ENCODE measurements at regions not wholly inside any gene's neighbourhood (a gene's known extent, or its start where the extent isn't known, plus 50 kb on each side); places are given as distances from the start of the nearest gene placed in this dataset.

DNA sequence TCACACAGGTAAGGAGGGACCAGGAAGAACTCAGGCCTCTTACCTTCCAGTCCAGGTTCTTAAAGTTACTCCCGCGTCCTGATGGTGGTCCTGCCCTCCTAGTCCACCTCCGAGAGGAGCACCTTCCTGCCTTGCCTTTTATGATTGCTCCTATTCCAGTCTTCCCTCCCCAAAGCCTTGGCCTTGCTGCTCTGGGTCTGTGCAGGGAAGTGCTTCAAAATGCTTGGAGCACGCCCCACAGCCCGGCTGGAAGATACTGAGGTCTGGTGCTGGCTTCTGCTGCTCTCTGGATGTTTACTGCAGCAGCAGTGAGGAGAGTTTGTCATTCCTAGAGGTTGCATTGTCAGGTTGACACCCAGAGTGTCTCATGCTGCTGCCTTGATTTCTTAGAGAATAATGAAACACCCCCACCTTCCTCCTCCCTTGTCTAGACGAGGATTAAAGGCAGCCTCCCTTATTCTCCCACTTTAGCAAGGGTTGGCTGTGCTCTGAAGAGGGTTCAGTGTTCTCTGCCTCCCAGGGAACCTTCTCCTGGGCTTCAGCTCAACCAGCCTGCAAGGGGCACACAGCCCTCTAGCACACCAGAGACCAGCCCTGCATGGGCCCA, 142.2 kb upstream of the CACNA1E start:
- no peak for DNase-seq
- Histone ChIP-seq H3K4me3 (ENCODE audit: low read depth, low read length) (no peak overlapping the region), H3K36me3 (no peaks in the 10 kb centered on the region), H3K27me3 (peaks cover 6% of the 10 kb centered on the region), H3K9me3 (no peaks in the 10 kb centered on the region), H3K4me1 (no peaks in the 10 kb centered on the region)
- no peak for TF ChIP-seq CTCF (IDR thresholded peaks at IDR 0.05; ENCODE audit: low read depth, low read length)

DNA sequence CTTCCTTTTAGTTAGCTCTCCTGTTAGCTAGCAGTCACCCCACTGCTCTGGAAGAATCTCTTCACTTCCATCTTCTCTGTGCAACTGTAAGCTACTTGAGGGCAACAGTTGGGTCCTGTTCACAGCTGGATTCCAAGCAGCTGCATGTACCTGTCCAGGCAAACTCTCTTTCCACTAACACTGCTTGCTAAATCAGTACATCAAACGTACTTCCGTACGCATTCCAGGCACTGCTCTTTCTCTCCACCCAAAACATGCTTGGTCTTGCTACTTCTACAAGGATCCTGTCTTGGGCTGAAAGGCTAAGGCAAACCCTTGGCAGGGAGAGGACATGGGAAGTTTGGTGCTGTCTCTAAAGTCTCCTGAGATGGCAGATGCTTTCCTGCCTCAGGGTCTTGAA, 139.2 kb upstream of the CACNA1E start:
- TF ChIP-seq CTCF (IDR thresholded peaks at IDR 0.05; ENCODE audit: low read depth, low read length): no peak
- no peak for DNase-seq
- H3K36me3 ChIP-seq: no peaks in the 10 kb centered on the region
- H3K4me3 ChIP-seq (ENCODE audit: low read depth, low read length): no peak overlapping the region
- peaks cover 6% of the 10 kb centered on the region for H3K27me3 ChIP-seq
- H3K4me1 ChIP-seq: no peaks in the 10 kb centered on the region
- H3K9me3 ChIP-seq: no peaks in the 10 kb centered on the region

- Histone ChIP-seq H3K27me3 (peaks cover 6% of the 10 kb centered on the region), H3K9me3 (no peaks in the 10 kb centered on the region), H3K4me3 (ENCODE audit: low read depth, low read length) (no peak overlapping the region), H3K36me3 (no peaks in the 10 kb centered on the region), H3K4me1 (no peaks in the 10 kb centered on the region)
- DNase-seq: no peak
- no peak for TF ChIP-seq CTCF (IDR thresholded peaks at IDR 0.05; ENCODE audit: low read depth, low read length)
Observed at GRCh38 chr1:181345146-181345545, 138.2 kb upstream of the CACNA1E start.

GRCh38 chr1:181347495-181348390, 135.6 kb upstream of the CACNA1E start:
- Histone ChIP-seq H3K36me3 (no peaks in the 10 kb centered on the region), H3K4me1 (no peaks in the 10 kb centered on the region), H3K27me3 (peaks cover 6% of the 10 kb centered on the region; the same call in 1 of the 2 replicates), H3K4me3 (ENCODE audit: low read depth, low read length) (no peak overlapping the region), H3K9me3 (no peaks in the 10 kb centered on the region)
- TF ChIP-seq CTCF (IDR thresholded peaks at IDR 0.05; ENCODE audit: low read depth, low read length): no peak
- no peak for DNase-seq

GRCh38 chr1:181349512-181349911, 133.8 kb upstream of the CACNA1E start:
- H3K27me3 ChIP-seq: peaks cover 6% of the 10 kb centered on the region; the same call in 1 of the 2 replicates
- H3K4me1 ChIP-seq: no peaks in the 10 kb centered on the region
- H3K36me3 ChIP-seq: no peaks in the 10 kb centered on the region
- H3K4me3 ChIP-seq (ENCODE audit: low read depth, low read length): no peak overlapping the region
- TF ChIP-seq CTCF (IDR thresholded peaks at IDR 0.05; ENCODE audit: low read depth, low read length): no peak
- no peaks in the 10 kb centered on the region for H3K9me3 ChIP-seq
- DNase-seq: no peak

GRCh38 chr1:181350131-181350530, 133.2 kb upstream of the CACNA1E start:
- Histone ChIP-seq H3K36me3 (no peaks in the 10 kb centered on the region), H3K4me3 (ENCODE audit: low read depth, low read length) (no peak overlapping the region), H3K27me3 (peaks cover 6% of the 10 kb centered on the region; the same call in 1 of the 2 replicates), H3K4me1 (no peaks in the 10 kb centered on the region), H3K9me3 (no peaks in the 10 kb centered on the region)
- no peak for TF ChIP-seq CTCF (IDR thresholded peaks at IDR 0.05; ENCODE audit: low read depth, low read length)
- no peak for DNase-seq
